ENCODE measurements at regions not wholly inside any gene's neighbourhood (a gene's known extent, or its start where the extent isn't known, plus 50 kb on each side); places are given as distances from the start of the nearest gene placed in this dataset.

DNA sequence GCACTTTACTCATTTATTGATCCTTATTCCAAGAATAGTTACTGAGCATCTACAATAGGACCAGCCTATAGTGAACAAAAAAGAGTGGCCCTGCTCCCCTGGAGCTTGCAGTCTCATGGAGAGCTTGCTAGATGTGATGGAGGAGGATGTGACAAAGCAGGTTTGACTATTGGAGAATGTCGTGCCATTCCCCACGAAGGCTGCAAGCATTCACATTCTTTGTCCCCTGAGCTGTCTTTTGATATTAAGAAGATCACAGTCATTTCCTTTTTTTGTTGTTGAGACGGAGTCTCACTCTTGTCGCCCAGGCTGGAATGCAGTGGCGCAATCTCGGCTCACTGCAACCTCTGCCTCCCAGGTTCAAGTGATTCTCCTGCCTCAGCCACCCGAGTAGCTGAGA is 115.0 kb upstream of the ADAMTS18 start:
- H4K91ac ChIP-seq (ENCODE audit: low read depth, low read length), result no peak overlapping the region
- H2AFZ ChIP-seq (ENCODE audit: insufficient read depth, low read length, poor library complexity), result no peak overlapping the region
- DNase-seq, result no peak
- no peak overlapping the region for H3K4ac ChIP-seq (ENCODE audit: low read depth, low read length)
- H3K4me2 ChIP-seq (ENCODE audit: low read length), result no peak overlapping the region
- no peak overlapping the region for H4K12ac ChIP-seq (ENCODE audit: low read depth, low read length)
- H3K27ac ChIP-seq (ENCODE audit: low read depth, low read length), result no peak overlapping the region
- no peak overlapping the region for H2BK12ac ChIP-seq (ENCODE audit: low read length)
- H3K27me3 ChIP-seq (ENCODE audit: insufficient read depth, low read length), result no peaks in the 10 kb centered on the region
- no peaks in the 10 kb centered on the region for H3K4me1 ChIP-seq (ENCODE audit: control insufficient read depth in 1 of 2, insufficient read depth in 2 of 2, low read length in 2 of 2)
- no peak overlapping the region for H3K14ac ChIP-seq (ENCODE audit: low read length)
- no peak overlapping the region for H2BK5ac ChIP-seq (ENCODE audit: low read depth, low read length, poor library complexity)
- no peaks in the 10 kb centered on the region for H3K9me3 ChIP-seq (ENCODE audit: insufficient read depth, low read depth, low read length)
- no peak overlapping the region for H3K9ac ChIP-seq (ENCODE audit: low read length)
- no peak overlapping the region for H2BK120ac ChIP-seq (ENCODE audit: insufficient read depth, low read length, poor library complexity)
- no peak overlapping the region for H3K18ac ChIP-seq (ENCODE audit: low read length)
- no CpG with 5 or more reads among the region's 7 CpGs for WGBS (ENCODE audit: extremely low coverage, insufficient coverage, insufficient read length)
- H2AK5ac ChIP-seq (ENCODE audit: low read length), result no peak overlapping the region
- no peak overlapping the region for H3K4me3 ChIP-seq (ENCODE audit: low read depth, low read length)
- no peak overlapping the region for H4K8ac ChIP-seq (ENCODE audit: low read depth, low read length)
- H3K79me1 ChIP-seq (ENCODE audit: low read length), result no peaks in the 10 kb centered on the region
- no peak overlapping the region for H3K23ac ChIP-seq (ENCODE audit: low read length)
- H3K79me2 ChIP-seq (ENCODE audit: control insufficient read depth, insufficient read depth, low read length, poor library complexity), result no peaks in the 10 kb centered on the region
- H3K36me3 ChIP-seq (ENCODE audit: control insufficient read depth in 1 of 2, insufficient read depth in 2 of 2, low read length in 2 of 2), result no peaks in the 10 kb centered on the region

DNA sequence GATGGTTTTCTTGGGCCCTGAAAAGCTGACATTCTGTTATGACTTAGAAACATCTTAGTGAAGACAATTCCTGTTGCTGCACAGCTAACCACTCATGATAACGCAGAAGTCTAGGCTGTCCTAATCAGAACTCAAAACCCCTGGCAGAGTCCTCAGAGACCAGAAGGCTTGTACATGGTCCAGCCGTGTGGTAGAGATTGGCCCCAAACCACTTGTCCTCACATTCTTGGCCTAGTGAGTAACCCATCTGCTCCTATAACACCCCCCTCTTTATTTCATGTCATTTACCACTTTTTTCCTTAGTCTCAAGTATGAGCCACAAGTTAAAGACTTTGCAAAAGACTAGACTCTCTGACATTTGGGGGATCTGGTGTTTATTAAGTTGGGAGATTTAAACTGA is 116.5 kb upstream of the ADAMTS18 start:
- H4K91ac ChIP-seq (ENCODE audit: low read depth, low read length), result no peak overlapping the region
- no peaks in the 10 kb centered on the region for H3K79me2 ChIP-seq (ENCODE audit: control insufficient read depth, insufficient read depth, low read length, poor library complexity)
- H2AFZ ChIP-seq (ENCODE audit: insufficient read depth, low read length, poor library complexity), result no peak overlapping the region
- H3K4me3 ChIP-seq (ENCODE audit: low read depth, low read length), result no peak overlapping the region
- no peaks in the 10 kb centered on the region for H3K79me1 ChIP-seq (ENCODE audit: low read length)
- no peak overlapping the region for H3K9ac ChIP-seq (ENCODE audit: low read length)
- no peak overlapping the region for H3K14ac ChIP-seq (ENCODE audit: low read length)
- H3K4ac ChIP-seq (ENCODE audit: low read depth, low read length), result no peak overlapping the region
- H3K36me3 ChIP-seq (ENCODE audit: control insufficient read depth in 1 of 2, insufficient read depth in 2 of 2, low read length in 2 of 2), result no peaks in the 10 kb centered on the region
- no peak overlapping the region for H3K18ac ChIP-seq (ENCODE audit: low read length)
- H3K27ac ChIP-seq (ENCODE audit: low read depth, low read length), result no peak overlapping the region
- H3K4me2 ChIP-seq (ENCODE audit: low read length), result no peak overlapping the region
- H3K4me1 ChIP-seq (ENCODE audit: control insufficient read depth in 1 of 2, insufficient read depth in 2 of 2, low read length in 2 of 2), result peaks cover 3 to 4% of the 10 kb centered on the region in 2 experiments
- H2BK12ac ChIP-seq (ENCODE audit: low read length), result no peak overlapping the region
- no peak overlapping the region for H4K8ac ChIP-seq (ENCODE audit: low read depth, low read length)
- no peak overlapping the region for H3K23ac ChIP-seq (ENCODE audit: low read length)
- no peaks in the 10 kb centered on the region for H3K9me3 ChIP-seq (ENCODE audit: insufficient read depth, low read depth, low read length)
- H3K27me3 ChIP-seq (ENCODE audit: insufficient read depth, low read length), result no peaks in the 10 kb centered on the region
- H2BK120ac ChIP-seq (ENCODE audit: insufficient read depth, low read length, poor library complexity), result no peak overlapping the region
- no peak overlapping the region for H4K12ac ChIP-seq (ENCODE audit: low read depth, low read length)
- no peak overlapping the region for H2BK5ac ChIP-seq (ENCODE audit: low read depth, low read length, poor library complexity)
- WGBS (ENCODE audit: extremely low coverage, insufficient coverage, insufficient read length), result no CpG with 5 or more reads among the region's 2 CpGs
- H2AK5ac ChIP-seq (ENCODE audit: low read length), result no peak overlapping the region
- DNase-seq, result no peak

DNA sequence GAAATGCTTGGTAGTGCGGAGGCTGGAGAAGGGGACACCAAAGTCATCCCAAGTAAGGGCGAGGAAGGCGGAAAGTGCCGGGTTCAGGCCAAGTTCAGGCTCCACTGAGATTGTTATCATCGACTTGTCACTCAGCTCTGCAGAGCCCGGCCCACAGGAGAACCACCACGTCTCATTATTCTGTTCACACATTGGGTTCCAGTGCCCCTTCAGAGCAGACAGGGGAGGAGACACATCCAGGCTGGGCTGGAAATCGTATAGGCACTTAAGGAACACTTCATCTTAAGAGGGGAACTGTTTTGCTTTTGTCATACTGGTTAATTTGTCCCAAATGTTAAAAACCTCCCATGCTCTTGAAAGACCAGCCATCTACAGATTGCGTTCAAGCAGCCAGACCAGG is 118.3 kb upstream of the ADAMTS18 start:
- no peak overlapping the region for H4K91ac ChIP-seq (ENCODE audit: low read depth, low read length)
- H2AFZ ChIP-seq (ENCODE audit: insufficient read depth, low read length, poor library complexity), result no peak overlapping the region
- H3K9ac ChIP-seq (ENCODE audit: low read length), result no peak overlapping the region
- H2AK5ac ChIP-seq (ENCODE audit: low read length), result no peak overlapping the region
- no peak overlapping the region for H3K4me2 ChIP-seq (ENCODE audit: low read length)
- no peaks in the 10 kb centered on the region for H3K36me3 ChIP-seq (ENCODE audit: control insufficient read depth in 1 of 2, insufficient read depth in 2 of 2, low read length in 2 of 2)
- H3K4me1 ChIP-seq (ENCODE audit: control insufficient read depth in 1 of 2, insufficient read depth in 2 of 2, low read length in 2 of 2), result peaks cover 3 to 4% of the 10 kb centered on the region in 2 experiments
- no peaks in the 10 kb centered on the region for H3K27me3 ChIP-seq (ENCODE audit: insufficient read depth, low read length)
- 100% methylated on average over 1 of the region's 9 CpGs for WGBS (ENCODE audit: extremely low coverage, insufficient coverage, insufficient read length)
- no peak overlapping the region for H3K14ac ChIP-seq (ENCODE audit: low read length)
- no peak overlapping the region for H2BK5ac ChIP-seq (ENCODE audit: low read depth, low read length, poor library complexity)
- no peak overlapping the region for H3K18ac ChIP-seq (ENCODE audit: low read length)
- no peak overlapping the region for H3K4ac ChIP-seq (ENCODE audit: low read depth, low read length)
- DNase-seq, result no peak
- H3K27ac ChIP-seq (ENCODE audit: low read depth, low read length), result no peak overlapping the region
- no peak overlapping the region for H4K12ac ChIP-seq (ENCODE audit: low read depth, low read length)
- H3K4me3 ChIP-seq (ENCODE audit: low read depth, low read length), result no peak overlapping the region
- H3K9me3 ChIP-seq (ENCODE audit: insufficient read depth, low read depth, low read length), result no peaks in the 10 kb centered on the region
- H3K79me1 ChIP-seq (ENCODE audit: low read length), result no peaks in the 10 kb centered on the region
- H2BK120ac ChIP-seq (ENCODE audit: insufficient read depth, low read length, poor library complexity), result no peak overlapping the region
- H3K79me2 ChIP-seq (ENCODE audit: control insufficient read depth, insufficient read depth, low read length, poor library complexity), result no peaks in the 10 kb centered on the region
- H4K8ac ChIP-seq (ENCODE audit: low read depth, low read length), result no peak overlapping the region
- no peak overlapping the region for H3K23ac ChIP-seq (ENCODE audit: low read length)
- no peak overlapping the region for H2BK12ac ChIP-seq (ENCODE audit: low read length)

DNA sequence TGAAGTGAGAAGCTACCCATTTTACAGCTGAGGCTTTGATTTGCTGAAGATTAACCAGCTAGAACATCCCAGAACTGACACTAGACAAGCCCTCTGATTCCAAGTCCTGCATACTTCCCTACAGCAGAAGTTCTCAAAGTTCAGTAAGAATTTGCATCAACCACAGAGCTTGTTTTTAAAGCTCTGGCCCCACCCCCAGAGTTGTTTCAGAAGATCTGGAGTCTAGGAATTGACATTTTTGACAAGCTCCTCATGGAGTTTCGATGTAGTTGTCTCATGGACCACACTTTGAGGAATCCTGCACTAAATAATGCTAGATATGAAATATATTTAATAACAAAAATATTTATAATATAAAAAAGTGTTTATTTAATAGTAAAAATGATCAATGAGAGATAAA is 120.3 kb upstream of the ADAMTS18 start:
- Histone ChIP-seq H3K4me2 (ENCODE audit: low read length) (no peak overlapping the region), H3K79me2 (ENCODE audit: control insufficient read depth, insufficient read depth, low read length, poor library complexity) (no peaks in the 10 kb centered on the region), H3K4me3 (ENCODE audit: low read depth, low read length) (no peak overlapping the region), H3K4me1 (ENCODE audit: control insufficient read depth in 1 of 2, insufficient read depth in 2 of 2, low read length in 2 of 2) (peaks cover 3 to 4% of the 10 kb centered on the region in 2 experiments), H3K9ac (ENCODE audit: low read length) (no peak overlapping the region), H2AFZ (ENCODE audit: insufficient read depth, low read length, poor library complexity) (no peak overlapping the region), H4K91ac (ENCODE audit: low read depth, low read length) (no peak overlapping the region), H4K8ac (ENCODE audit: low read depth, low read length) (no peak overlapping the region), H2BK12ac (ENCODE audit: low read length) (no peak overlapping the region), H3K14ac (ENCODE audit: low read length) (no peak overlapping the region), H2AK5ac (ENCODE audit: low read length) (no peak overlapping the region), H3K27ac (ENCODE audit: low read depth, low read length) (no peak overlapping the region), H3K36me3 (ENCODE audit: control insufficient read depth in 1 of 2, insufficient read depth in 2 of 2, low read length in 2 of 2) (no peaks in the 10 kb centered on the region), H2BK5ac (ENCODE audit: low read depth, low read length, poor library complexity) (no peak overlapping the region), H3K18ac (ENCODE audit: low read length) (no peak overlapping the region), H3K4ac (ENCODE audit: low read depth, low read length) (no peak overlapping the region), H2BK120ac (ENCODE audit: insufficient read depth, low read length, poor library complexity) (no peak overlapping the region), H3K23ac (ENCODE audit: low read length) (no peak overlapping the region), H3K79me1 (ENCODE audit: low read length) (no peaks in the 10 kb centered on the region), H4K12ac (ENCODE audit: low read depth, low read length) (no peak overlapping the region), H3K9me3 (ENCODE audit: insufficient read depth, low read depth, low read length) (no peaks in the 10 kb centered on the region), H3K27me3 (ENCODE audit: insufficient read depth, low read length) (no peaks in the 10 kb centered on the region)
- no peak for DNase-seq
- no CpG with 5 or more reads among the region's 1 CpG for WGBS (ENCODE audit: extremely low coverage, insufficient coverage, insufficient read length)
